Rectal smooth muscle tissue (tissue), 1 donor: ENCODE measurements at regions not wholly inside any gene's neighbourhood (a gene's known extent, or its start where the extent isn't known, plus 50 kb on each side); places are given as distances from the start of the nearest gene placed in this dataset.

Experiments
- H3K27ac ChIP-seq: one replicate; pipeline ENCODE4 v1.7.0; 2013; ENCODE audit warnings: low read depth, low read length, inconsistent platforms
- H3K27me3 ChIP-seq: one replicate; pipeline ENCODE4 v1.7.0; 2013; ENCODE audit warnings: low read length; ENCODE audit not compliant: control insufficient read depth, insufficient read depth
- H3K36me3 ChIP-seq: one replicate; pipeline ENCODE4 v1.7.0; 2013; ENCODE audit warnings: low read length; ENCODE audit not compliant: control insufficient read depth, insufficient read depth
- H3K4me1 ChIP-seq: one replicate; pipeline ENCODE4 v1.7.0; 2013; ENCODE audit warnings: low read length; ENCODE audit not compliant: control insufficient read depth, insufficient read depth
- H3K4me3 ChIP-seq: one replicate; pipeline ENCODE4 v1.7.0; 2013; ENCODE audit warnings: low read length
- H3K9ac ChIP-seq: one replicate; pipeline ENCODE4 v1.7.0; 2013; ENCODE audit warnings: low read length

GRCh38 chr1:81330521-81330920, 470.2 kb upstream of the ADGRL2 start:
- Histone ChIP-seq H3K4me3 (no peak overlapping the region), H3K36me3 (no peaks in the 10 kb centered on the region), H3K9ac (no peak overlapping the region), H3K4me1 (no peaks in the 10 kb centered on the region), H3K27me3 (no peaks in the 10 kb centered on the region), H3K27ac (no peak overlapping the region)

DNA sequence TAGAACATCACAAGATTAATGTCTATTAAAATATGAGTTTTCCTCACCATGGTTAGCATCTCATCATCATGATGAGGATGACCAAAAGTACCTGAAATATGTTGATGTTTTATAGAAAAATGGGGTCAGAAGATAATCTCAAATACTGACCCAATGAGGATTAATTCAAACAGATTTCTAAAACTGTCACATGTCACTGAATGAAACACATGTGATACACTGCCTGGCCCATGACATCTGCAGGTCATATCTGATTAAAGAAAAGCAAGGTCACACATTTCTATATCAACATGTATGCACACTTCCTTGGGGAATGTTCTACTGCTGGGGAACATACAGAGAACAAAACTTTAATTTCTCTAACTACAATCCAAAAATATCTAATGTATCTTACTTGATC, 470.6 kb upstream of the ADGRL2 start:
- Histone ChIP-seq H3K36me3 (no peaks in the 10 kb centered on the region), H3K4me3 (no peak overlapping the region), H3K27me3 (no peaks in the 10 kb centered on the region), H3K4me1 (no peaks in the 10 kb centered on the region), H3K27ac (no peak overlapping the region), H3K9ac (no peak overlapping the region)

DNA sequence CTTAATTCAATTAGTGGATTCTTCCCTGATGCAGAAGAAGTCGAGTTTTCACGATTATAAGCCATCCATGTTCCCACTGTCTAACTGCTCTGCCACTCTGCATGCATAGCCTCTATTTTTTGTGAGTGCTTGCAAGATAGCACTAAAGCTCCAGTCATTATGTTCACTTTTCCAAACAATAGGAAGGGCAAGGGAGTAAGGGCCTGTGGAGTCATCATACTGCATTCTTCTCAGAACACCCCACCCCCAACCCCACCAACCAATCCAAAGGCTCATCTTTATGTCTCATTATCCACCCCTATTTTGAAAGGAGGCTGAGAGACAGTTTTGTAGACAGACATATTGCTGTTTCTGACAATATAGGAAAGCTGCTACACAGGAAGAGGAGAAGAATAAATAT, 471.7 kb upstream of the ADGRL2 start:
- no peaks in the 10 kb centered on the region for H3K27me3 ChIP-seq
- no peaks in the 10 kb centered on the region for H3K4me1 ChIP-seq
- H3K27ac ChIP-seq: no peak overlapping the region
- no peaks in the 10 kb centered on the region for H3K36me3 ChIP-seq
- H3K9ac ChIP-seq: no peak overlapping the region
- H3K4me3 ChIP-seq: no peak overlapping the region

DNA sequence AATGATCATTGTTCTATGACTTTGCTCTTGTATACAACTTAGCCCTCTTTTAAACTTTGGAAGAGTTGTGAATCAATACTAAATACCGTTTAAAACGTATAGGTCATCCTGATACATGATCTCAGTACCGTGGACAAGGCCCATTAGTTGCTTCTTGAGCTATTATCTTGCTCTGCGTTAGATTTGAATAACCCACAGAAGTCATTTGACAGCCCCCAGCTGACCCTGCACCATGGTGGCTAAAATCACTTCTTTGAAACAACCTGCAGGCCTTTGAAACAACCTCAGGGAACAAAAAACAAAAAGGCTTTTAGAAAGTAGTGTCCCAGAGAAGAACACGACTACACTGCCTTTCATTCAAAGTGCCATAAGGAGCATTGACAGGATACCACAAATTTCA, 473.0 kb upstream of the ADGRL2 start:
- Histone ChIP-seq H3K4me1 (no peaks in the 10 kb centered on the region), H3K36me3 (no peaks in the 10 kb centered on the region), H3K27me3 (no peaks in the 10 kb centered on the region), H3K9ac (no peak overlapping the region), H3K4me3 (no peak overlapping the region), H3K27ac (no peak overlapping the region)

DNA sequence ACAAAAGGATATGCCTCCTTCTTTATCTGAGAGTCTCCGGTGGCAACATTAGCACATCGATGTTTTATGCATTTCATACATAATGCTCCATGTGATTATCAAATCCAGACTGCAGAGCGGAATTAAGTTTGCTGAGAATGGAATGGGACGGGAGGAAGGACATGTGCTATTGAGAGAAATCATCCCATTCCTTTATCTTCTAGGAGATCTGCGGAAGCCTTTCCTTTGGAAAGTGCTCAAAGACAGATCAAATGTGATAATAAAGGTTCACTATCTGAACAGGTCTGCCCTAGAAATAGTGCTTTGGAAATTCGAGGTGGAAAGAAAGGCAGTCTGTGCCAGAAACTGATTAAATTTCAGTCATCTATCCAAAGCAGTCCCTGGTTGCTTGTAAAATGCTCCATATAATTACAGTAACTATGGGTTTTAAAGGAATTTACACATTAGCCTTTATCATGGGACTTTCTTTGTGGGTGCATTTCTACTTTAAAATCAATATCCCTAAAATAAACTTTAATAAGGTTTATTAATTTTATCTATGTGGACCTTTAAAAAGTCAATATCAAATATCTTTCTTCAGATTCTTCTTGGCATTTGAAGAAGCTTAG, 473.5 kb upstream of the ADGRL2 start:
- no peaks in the 10 kb centered on the region for H3K36me3 ChIP-seq
- no peak overlapping the region for H3K4me3 ChIP-seq
- no peaks in the 10 kb centered on the region for H3K27me3 ChIP-seq
- no peak overlapping the region for H3K27ac ChIP-seq
- H3K4me1 ChIP-seq: no peaks in the 10 kb centered on the region
- no peak overlapping the region for H3K9ac ChIP-seq

DNA sequence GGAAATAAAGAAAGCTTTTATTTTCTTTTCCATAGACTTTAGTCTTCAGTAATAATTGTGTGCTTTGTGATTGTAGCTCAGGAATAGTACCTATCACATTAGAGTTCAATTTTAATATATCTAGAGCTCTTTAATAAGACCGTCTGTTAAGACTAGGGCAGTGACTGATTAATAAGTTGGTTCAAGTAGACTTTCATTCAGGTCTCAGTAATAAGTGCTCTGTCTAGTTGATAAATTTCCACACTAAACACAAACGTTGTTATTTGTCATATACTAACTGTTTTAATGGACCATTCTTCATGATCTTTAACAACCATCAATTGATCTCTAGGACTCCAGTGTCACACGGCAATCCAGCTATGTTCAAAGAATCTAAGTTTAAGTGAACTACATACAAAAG, 474.5 kb upstream of the ADGRL2 start:
- Histone ChIP-seq H3K36me3 (no peaks in the 10 kb centered on the region), H3K27ac (no peak overlapping the region), H3K9ac (no peak overlapping the region), H3K4me1 (no peaks in the 10 kb centered on the region), H3K27me3 (no peaks in the 10 kb centered on the region), H3K4me3 (no peak overlapping the region)

- H3K4me3 ChIP-seq: no peak overlapping the region
- H3K27me3 ChIP-seq: no peaks in the 10 kb centered on the region
- H3K36me3 ChIP-seq: no peaks in the 10 kb centered on the region
Observed at GRCh38 chr1:81325397-81325796, 475.3 kb upstream of the ADGRL2 start.

DNA sequence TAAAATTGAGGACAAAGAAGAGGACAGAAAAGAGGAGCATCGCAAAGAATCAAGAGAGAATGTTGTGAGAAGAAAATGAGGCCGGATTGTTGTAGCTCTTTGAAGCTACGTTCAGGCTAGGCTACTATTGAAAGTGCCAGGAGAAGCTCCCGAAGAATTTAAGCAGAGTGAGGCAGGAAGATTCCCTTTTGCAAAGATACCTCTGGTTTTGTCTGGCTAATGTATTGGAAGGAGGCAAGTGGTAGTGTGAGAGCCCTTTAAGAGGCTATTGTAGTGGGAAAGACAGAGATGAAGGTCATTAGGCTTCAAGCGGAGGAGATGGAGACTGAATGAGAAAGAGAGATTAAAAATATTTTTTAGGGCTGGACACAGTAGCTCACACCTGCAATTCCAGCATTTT, 476.9 kb upstream of the ADGRL2 start:
- Histone ChIP-seq H3K4me1 (no peaks in the 10 kb centered on the region), H3K27me3 (no peaks in the 10 kb centered on the region), H3K27ac (no peak overlapping the region), H3K4me3 (no peak overlapping the region), H3K9ac (no peak overlapping the region), H3K36me3 (no peaks in the 10 kb centered on the region)

More at GRCh38 chr1:81325397-81325796, 475.3 kb upstream of the ADGRL2 start:
- Histone ChIP-seq H3K27ac (no peak overlapping the region), H3K4me1 (no peaks in the 10 kb centered on the region), H3K9ac (no peak overlapping the region)

DNA sequence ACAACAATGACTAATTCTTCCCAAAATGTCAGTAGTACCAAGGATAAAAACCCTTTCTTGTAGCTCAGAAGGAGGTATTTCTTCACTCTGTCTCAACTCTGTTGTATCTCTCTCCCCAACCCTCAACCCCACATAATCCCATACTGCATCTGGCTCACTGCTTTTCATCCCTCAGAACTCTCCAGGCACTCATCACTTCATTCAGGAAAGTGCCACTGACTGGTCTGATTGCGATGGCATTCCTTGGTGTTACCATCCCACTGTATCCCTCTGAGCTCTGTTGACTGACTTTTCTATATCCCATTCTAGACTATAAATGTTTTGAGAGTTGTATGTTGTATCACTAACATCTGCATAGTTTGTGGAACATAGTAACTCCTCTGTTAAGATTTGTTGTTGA, 483.5 kb upstream of the ADGRL2 start:
- Histone ChIP-seq H3K4me3 (no peak overlapping the region), H3K4me1 (no peaks in the 10 kb centered on the region), H3K27me3 (no peaks in the 10 kb centered on the region), H3K9ac (no peak overlapping the region), H3K36me3 (no peaks in the 10 kb centered on the region), H3K27ac (no peak overlapping the region)

GRCh38 chr1:81314513-81315233, 486.1 kb upstream of the ADGRL2 start:
- Histone ChIP-seq H3K36me3 (no peaks in the 10 kb centered on the region), H3K27me3 (no peaks in the 10 kb centered on the region), H3K27ac (no peak overlapping the region), H3K4me1 (no peaks in the 10 kb centered on the region), H3K9ac (no peak overlapping the region), H3K4me3 (no peak overlapping the region)

- Histone ChIP-seq H3K27ac (no peak overlapping the region), H3K4me3 (no peak overlapping the region), H3K36me3 (no peaks in the 10 kb centered on the region), H3K9ac (no peak overlapping the region), H3K27me3 (no peaks in the 10 kb centered on the region), H3K4me1 (no peaks in the 10 kb centered on the region)
Observed at GRCh38 chr1:81313289-81313688, 487.4 kb upstream of the ADGRL2 start.

DNA sequence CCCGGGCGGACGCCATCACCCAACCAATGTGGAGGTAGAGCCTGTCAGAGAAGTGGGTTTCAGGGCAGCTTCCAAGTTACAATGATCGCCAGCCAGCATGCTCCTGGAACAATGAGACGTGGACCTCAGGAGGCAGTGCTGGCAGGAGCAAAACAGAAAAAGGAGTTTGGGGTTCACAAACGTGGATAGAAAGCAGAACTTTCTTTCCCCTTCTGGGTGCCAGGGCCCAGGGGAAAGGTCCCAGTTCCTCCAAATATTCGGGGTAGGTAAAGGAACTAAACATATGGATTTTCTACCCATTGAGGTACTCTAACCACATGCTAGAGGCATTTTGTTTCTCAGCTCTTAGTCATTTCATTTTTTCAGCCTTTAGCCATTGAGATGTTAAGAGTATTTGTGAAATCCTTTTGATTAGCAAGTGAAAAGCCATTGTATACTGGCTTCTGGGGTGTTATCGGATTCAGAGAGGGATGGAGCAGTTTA, 488.4 kb upstream of the ADGRL2 start:
- H3K36me3 ChIP-seq: no peaks in the 10 kb centered on the region
- H3K4me3 ChIP-seq: no peak overlapping the region
- no peak overlapping the region for H3K27ac ChIP-seq
- no peak overlapping the region for H3K9ac ChIP-seq
- H3K4me1 ChIP-seq: no peaks in the 10 kb centered on the region
- H3K27me3 ChIP-seq: no peaks in the 10 kb centered on the region

DNA sequence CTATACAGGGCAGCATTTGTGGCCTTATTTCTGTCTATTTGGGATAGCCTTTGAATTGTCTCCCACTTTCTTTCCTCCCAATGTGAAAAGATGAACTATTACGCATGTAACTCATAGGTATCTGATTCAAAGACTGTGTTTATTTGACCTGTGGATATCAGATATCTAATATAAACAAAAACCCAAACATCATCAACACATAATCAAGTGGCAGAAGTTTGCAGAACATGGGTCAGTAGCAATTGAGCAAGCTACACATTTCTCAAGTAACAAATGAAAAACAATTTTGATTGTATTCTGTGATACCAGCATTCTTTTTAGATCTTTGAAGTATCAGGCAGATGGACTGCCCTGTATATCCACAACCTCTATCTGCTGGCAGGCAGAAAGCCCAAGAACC, 490.5 kb upstream of the ADGRL2 start:
- Histone ChIP-seq H3K4me1 (no peaks in the 10 kb centered on the region), H3K36me3 (no peaks in the 10 kb centered on the region), H3K4me3 (no peak overlapping the region), H3K27me3 (no peaks in the 10 kb centered on the region), H3K9ac (no peak overlapping the region), H3K27ac (no peak overlapping the region)
